ENCODE measurements at regions not wholly inside any gene's neighbourhood (a gene's known extent, or its start where the extent isn't known, plus 50 kb on each side); places are given as distances from the start of the nearest gene placed in this dataset.

DNA sequence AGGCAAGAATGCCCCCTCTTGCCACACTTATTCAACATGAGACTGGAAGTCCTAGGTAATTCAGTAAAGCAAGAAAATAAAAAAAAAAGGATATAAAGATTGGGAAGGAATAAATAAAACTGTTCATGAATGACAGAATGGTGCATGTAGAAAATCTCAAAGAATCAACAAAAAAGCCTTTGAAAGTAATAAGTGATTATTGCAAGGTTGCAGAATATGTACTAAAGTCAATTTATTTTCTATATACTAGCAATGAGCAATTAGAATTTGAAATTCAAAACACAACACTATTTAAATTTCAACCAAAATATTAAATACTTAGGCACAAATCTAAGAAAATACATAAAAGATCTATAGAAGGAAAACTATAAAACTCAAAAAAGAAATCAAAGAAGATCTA lies 58.6 kb downstream of the MAGEA10 start:
- no peaks in the 10 kb centered on the region for H3K4me1 Mint-ChIP-seq (ENCODE audit: low read depth)
- H3K4me3 Mint-ChIP-seq, result no peak overlapping the region
- H3K9me3 Mint-ChIP-seq, result no peaks in the 10 kb centered on the region
- H3K27me3 Mint-ChIP-seq, result no peaks in the 10 kb centered on the region
- H3K27ac Mint-ChIP-seq, result no peak overlapping the region
- CTCF ChIA-PET, result no interaction called here
- no peaks in the 10 kb centered on the region for H3K36me3 Mint-ChIP-seq (ENCODE audit: low read depth)
- intact Hi-C loops (cut with micrococcal nuclease), result no loop called here
- TF ChIP-seq, protein P1, sequence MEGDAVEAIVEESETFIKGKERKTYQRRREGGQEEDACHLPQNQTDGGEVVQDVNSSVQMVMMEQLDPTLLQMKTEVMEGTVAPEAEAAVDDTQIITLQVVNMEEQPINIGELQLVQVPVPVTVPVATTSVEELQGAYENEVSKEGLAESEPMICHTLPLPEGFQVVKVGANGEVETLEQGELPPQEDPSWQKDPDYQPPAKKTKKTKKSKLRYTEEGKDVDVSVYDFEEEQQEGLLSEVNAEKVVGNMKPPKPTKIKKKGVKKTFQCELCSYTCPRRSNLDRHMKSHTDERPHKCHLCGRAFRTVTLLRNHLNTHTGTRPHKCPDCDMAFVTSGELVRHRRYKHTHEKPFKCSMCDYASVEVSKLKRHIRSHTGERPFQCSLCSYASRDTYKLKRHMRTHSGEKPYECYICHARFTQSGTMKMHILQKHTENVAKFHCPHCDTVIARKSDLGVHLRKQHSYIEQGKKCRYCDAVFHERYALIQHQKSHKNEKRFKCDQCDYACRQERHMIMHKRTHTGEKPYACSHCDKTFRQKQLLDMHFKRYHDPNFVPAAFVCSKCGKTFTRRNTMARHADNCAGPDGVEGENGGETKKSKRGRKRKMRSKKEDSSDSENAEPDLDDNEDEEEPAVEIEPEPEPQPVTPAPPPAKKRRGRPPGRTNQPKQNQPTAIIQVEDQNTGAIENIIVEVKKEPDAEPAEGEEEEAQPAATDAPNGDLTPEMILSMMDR (IDR thresholded peaks at IDR 0.05), result no peak
- ATAC-seq (no peak), DNase-seq (no peak)
- POLR2A ChIA-PET, result no interaction called here

DNA sequence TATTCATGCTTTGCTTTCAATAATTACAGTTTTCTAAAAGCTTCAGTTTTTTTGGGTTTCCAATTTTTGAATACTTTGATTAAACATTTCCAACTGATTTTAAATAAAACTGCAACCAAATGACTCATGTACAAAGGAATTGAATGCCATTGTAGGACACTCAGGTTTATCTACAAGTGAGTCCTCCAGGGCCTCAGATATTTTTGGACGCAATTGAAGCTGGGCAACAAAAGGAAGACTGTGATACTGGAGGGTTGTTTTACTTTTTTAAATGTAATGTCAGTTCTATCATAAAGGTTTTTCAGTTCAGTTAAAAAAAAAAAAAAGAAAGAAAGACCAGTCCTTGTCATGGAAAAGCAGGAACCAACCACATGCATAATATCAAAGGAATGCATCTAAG lies 64.2 kb downstream of the MAGEA10 start:
- no peak overlapping the region for H3K27ac Mint-ChIP-seq
- TF ChIP-seq, protein P1 (IDR thresholded peaks at IDR 0.05), result no peak
- no peak for DNase-seq
- POLR2A ChIA-PET, result no interaction called here
- no peaks in the 10 kb centered on the region for H3K27me3 Mint-ChIP-seq
- H3K4me1 Mint-ChIP-seq (ENCODE audit: low read depth), result no peaks in the 10 kb centered on the region
- H3K4me3 Mint-ChIP-seq, result no peak overlapping the region
- H3K36me3 Mint-ChIP-seq (ENCODE audit: low read depth), result no peaks in the 10 kb centered on the region
- H3K9me3 Mint-ChIP-seq, result no peaks in the 10 kb centered on the region
- CTCF ChIA-PET, result no interaction called here
- intact Hi-C loops (cut with micrococcal nuclease), result no loop called here
- no peak for ATAC-seq

DNA sequence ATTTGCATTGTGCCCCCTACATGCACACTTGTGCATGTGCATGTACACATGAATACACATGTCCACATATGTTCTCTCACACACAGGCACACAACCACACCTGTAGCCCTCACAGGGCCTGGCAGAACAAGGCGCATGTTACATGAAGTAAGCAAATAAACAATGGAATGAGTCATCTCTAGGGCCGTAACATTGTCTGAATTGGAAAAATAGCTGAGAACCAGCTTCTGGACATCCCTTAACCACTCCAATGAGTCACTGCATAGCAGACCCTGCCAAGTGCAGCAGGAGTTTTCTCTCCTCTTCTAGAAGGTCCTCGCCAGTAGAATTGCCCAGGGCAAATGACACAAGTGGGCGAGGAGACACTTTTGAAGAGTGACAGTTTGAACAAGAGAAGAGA lies 66.1 kb downstream of the MAGEA10 start:
- DNase-seq (no peak), ATAC-seq (no peak)
- POLR2A ChIA-PET, result no interaction called here
- no peak overlapping the region for H3K27ac Mint-ChIP-seq
- no peaks in the 10 kb centered on the region for H3K27me3 Mint-ChIP-seq
- CTCF ChIA-PET, result no interaction called here
- intact Hi-C loops (cut with micrococcal nuclease), result no loop called here
- no peaks in the 10 kb centered on the region for H3K36me3 Mint-ChIP-seq (ENCODE audit: low read depth)
- H3K4me3 Mint-ChIP-seq, result no peak overlapping the region
- no peaks in the 10 kb centered on the region for H3K9me3 Mint-ChIP-seq
- TF ChIP-seq, protein P1 (IDR thresholded peaks at IDR 0.05), result no peak
- H3K4me1 Mint-ChIP-seq (ENCODE audit: low read depth), result no peaks in the 10 kb centered on the region

DNA sequence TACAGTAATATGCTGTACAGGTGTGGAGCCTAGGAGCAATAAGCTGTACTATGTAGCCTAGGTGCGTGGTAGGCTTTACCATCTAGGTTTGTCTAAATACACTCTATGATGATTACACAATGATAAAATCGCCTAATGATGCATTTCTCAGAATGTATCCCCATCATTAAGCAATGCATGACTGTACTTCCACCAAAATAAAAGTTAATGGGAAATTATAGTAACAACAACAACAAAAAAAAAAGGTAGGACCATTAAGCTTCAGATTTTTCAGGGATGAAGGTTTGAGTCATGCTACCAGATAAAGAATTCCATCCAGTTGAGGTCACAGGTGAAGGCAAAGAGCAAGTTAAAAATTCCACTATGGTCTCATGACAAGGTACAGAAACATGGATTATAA lies 68.2 kb downstream of the MAGEA10 start:
- no peaks in the 10 kb centered on the region for H3K36me3 Mint-ChIP-seq (ENCODE audit: low read depth)
- H3K4me1 Mint-ChIP-seq (ENCODE audit: low read depth), result no peaks in the 10 kb centered on the region
- DNase-seq (no peak), ATAC-seq (no peak)
- H3K27ac Mint-ChIP-seq, result no peak overlapping the region
- H3K4me3 Mint-ChIP-seq, result no peak overlapping the region
- TF ChIP-seq, protein P1 (IDR thresholded peaks at IDR 0.05), result no peak
- ChIA-PET POLR2A (interaction anchor here (0.6 kb wide), 1 partner anchor 14 kb away, joined by 3 read pairs; no protein-coding TSS in a partner anchor), CTCF (no interaction called here)
- H3K27me3 Mint-ChIP-seq, result no peaks in the 10 kb centered on the region
- intact Hi-C loops (cut with micrococcal nuclease), result no loop called here
- H3K9me3 Mint-ChIP-seq, result no peaks in the 10 kb centered on the region

DNA sequence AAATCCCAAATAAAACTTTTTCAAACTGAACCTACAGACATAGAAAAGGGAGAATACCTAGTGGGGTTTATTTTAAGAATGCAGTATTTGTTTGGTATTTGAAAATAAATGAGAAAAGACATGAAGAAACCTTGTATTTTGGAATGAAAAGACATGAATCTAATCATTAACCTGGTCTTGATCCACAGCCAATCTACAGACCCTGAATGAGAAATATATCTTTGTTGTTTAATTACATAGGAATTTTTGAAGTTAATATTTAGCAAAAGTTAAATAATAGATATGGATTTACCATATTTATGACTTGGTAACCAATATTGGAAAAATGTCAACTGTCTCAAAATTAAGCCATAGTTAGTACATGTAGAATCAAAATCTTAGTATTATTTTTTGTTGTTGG lies 76.8 kb downstream of the MAGEA10 start:
- no peaks in the 10 kb centered on the region for H3K4me1 Mint-ChIP-seq (ENCODE audit: low read depth)

More for the DNA sequence above, 76.8 kb downstream of the MAGEA10 start:
- intact Hi-C loops (cut with micrococcal nuclease), result no loop called here
- ATAC-seq (no peak), DNase-seq (no peak)
- Mint-ChIP-seq H3K27me3 (no peaks in the 10 kb centered on the region), H3K9me3 (peaks cover 3% of the 10 kb centered on the region), H3K36me3 (ENCODE audit: low read depth) (no peaks in the 10 kb centered on the region), H3K27ac (no peak overlapping the region), H3K4me3 (no peak overlapping the region)
- TF ChIP-seq, protein P1 (IDR thresholded peaks at IDR 0.05), result no peak
- ChIA-PET POLR2A (no interaction called here), CTCF (no interaction called here)
